ENCODE measurements at regions not wholly inside any gene's neighbourhood (a gene's known extent, or its start where the extent isn't known, plus 50 kb on each side); places are given as distances from the start of the nearest gene placed in this dataset.

GRCh38 chr5:174567506-174568141, 156.8 kb upstream of the MSX2 start (continued):
- TF ChIP-seq, protein P1, sequence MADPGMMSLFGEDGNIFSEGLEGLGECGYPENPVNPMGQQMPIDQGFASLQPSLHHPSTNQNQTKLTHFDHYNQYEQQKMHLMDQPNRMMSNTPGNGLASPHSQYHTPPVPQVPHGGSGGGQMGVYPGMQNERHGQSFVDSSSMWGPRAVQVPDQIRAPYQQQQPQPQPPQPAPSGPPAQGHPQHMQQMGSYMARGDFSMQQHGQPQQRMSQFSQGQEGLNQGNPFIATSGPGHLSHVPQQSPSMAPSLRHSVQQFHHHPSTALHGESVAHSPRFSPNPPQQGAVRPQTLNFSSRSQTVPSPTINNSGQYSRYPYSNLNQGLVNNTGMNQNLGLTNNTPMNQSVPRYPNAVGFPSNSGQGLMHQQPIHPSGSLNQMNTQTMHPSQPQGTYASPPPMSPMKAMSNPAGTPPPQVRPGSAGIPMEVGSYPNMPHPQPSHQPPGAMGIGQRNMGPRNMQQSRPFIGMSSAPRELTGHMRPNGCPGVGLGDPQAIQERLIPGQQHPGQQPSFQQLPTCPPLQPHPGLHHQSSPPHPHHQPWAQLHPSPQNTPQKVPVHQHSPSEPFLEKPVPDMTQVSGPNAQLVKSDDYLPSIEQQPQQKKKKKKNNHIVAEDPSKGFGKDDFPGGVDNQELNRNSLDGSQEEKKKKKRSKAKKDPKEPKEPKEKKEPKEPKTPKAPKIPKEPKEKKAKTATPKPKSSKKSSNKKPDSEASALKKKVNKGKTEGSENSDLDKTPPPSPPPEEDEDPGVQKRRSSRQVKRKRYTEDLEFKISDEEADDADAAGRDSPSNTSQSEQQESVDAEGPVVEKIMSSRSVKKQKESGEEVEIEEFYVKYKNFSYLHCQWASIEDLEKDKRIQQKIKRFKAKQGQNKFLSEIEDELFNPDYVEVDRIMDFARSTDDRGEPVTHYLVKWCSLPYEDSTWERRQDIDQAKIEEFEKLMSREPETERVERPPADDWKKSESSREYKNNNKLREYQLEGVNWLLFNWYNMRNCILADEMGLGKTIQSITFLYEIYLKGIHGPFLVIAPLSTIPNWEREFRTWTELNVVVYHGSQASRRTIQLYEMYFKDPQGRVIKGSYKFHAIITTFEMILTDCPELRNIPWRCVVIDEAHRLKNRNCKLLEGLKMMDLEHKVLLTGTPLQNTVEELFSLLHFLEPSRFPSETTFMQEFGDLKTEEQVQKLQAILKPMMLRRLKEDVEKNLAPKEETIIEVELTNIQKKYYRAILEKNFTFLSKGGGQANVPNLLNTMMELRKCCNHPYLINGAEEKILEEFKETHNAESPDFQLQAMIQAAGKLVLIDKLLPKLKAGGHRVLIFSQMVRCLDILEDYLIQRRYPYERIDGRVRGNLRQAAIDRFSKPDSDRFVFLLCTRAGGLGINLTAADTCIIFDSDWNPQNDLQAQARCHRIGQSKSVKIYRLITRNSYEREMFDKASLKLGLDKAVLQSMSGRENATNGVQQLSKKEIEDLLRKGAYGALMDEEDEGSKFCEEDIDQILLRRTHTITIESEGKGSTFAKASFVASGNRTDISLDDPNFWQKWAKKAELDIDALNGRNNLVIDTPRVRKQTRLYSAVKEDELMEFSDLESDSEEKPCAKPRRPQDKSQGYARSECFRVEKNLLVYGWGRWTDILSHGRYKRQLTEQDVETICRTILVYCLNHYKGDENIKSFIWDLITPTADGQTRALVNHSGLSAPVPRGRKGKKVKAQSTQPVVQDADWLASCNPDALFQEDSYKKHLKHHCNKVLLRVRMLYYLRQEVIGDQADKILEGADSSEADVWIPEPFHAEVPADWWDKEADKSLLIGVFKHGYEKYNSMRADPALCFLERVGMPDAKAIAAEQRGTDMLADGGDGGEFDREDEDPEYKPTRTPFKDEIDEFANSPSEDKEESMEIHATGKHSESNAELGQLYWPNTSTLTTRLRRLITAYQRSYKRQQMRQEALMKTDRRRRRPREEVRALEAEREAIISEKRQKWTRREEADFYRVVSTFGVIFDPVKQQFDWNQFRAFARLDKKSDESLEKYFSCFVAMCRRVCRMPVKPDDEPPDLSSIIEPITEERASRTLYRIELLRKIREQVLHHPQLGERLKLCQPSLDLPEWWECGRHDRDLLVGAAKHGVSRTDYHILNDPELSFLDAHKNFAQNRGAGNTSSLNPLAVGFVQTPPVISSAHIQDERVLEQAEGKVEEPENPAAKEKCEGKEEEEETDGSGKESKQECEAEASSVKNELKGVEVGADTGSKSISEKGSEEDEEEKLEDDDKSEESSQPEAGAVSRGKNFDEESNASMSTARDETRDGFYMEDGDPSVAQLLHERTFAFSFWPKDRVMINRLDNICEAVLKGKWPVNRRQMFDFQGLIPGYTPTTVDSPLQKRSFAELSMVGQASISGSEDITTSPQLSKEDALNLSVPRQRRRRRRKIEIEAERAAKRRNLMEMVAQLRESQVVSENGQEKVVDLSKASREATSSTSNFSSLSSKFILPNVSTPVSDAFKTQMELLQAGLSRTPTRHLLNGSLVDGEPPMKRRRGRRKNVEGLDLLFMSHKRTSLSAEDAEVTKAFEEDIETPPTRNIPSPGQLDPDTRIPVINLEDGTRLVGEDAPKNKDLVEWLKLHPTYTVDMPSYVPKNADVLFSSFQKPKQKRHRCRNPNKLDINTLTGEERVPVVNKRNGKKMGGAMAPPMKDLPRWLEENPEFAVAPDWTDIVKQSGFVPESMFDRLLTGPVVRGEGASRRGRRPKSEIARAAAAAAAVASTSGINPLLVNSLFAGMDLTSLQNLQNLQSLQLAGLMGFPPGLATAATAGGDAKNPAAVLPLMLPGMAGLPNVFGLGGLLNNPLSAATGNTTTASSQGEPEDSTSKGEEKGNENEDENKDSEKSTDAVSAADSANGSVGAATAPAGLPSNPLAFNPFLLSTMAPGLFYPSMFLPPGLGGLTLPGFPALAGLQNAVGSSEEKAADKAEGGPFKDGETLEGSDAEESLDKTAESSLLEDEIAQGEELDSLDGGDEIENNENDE (IDR thresholded peaks at IDR 0.05; ENCODE audit: insufficient replicate concordance, low read length), result no peak
- TF ChIP-seq CHD2 (IDR thresholded peaks at IDR 0.05; ENCODE audit: low read length) (no peak), BRCA1 (IDR thresholded peaks at IDR 0.05; ENCODE audit: low read depth, low read length) (no peak), GABPA (IDR thresholded peaks at IDR 0.05; ENCODE audit: borderline replicate concordance, insufficient read depth, low read length) (no peak), HDAC6 (IDR thresholded peaks at IDR 0.05; ENCODE audit: low read depth, low read length) (no peak)
